ENCODE measurements at regions not wholly inside any gene's neighbourhood (a gene's known extent, or its start where the extent isn't known, plus 50 kb on each side); places are given as distances from the start of the nearest gene placed in this dataset.
"Not testable (repeated sequence)": the region's sequence is repeated elsewhere in the genome, so short reads cannot be mapped to it uniquely, and the experiment has no call there.

GRCh38 chr5:167283691-167284090 is 1007.8 kb upstream of the WWC1 start:
- no peaks in the 10 kb centered on the region for H3K27me3 Mint-ChIP-seq (ENCODE audit: low read depth)
- no peak for ATAC-seq
- CTCF ChIA-PET, result no interaction called here
- no peaks in the 10 kb centered on the region for H3K36me3 Mint-ChIP-seq (ENCODE audit: low read depth)
- no peak overlapping the region for H3K4me3 Mint-ChIP-seq
- H3K27ac Mint-ChIP-seq, result no peak overlapping the region
- H3K9me3 Mint-ChIP-seq (ENCODE audit: insufficient read depth), result no peaks in the 10 kb centered on the region
- no peak for DNase-seq
- POLR2A ChIA-PET, result no interaction called here
- no peaks in the 10 kb centered on the region for H3K4me1 Mint-ChIP-seq (ENCODE audit: low read depth)

DNA sequence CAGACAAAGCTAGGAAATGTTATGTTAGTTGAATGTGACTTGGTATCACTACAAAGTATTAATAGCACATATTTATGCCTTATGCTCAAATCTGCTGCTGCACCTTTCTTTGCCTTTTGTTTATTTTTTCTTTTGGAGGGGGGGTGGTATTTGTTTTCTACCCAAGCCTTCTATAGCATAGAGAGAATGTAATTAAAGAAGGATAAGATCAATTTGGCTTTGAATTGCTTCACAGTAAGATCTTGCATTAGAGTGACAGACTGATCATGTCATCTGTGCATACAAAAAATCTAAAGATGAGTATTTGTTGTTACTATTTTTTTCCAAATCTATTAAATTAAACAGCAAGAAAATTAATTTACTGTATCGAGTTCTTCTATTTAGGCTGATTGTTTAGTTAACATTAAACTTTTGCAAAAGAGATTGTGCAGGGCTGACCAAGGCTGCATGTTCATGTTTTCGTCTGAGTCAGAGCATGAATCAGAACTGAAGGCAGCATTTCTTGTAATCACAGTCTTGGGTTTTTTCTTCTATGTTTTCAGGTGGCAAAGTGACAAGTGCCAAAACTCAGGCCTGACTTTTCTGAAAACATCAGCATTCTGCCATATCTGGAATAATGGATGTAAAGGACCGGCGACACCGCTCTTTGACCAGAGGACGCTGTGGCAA is 1007.1 kb upstream of the WWC1 start:
- H3K4me3 Mint-ChIP-seq, result no peak overlapping the region
- no peaks in the 10 kb centered on the region for H3K9me3 Mint-ChIP-seq (ENCODE audit: insufficient read depth)
- no peak overlapping the region for H3K27ac Mint-ChIP-seq
- H3K36me3 Mint-ChIP-seq (ENCODE audit: low read depth), result no peaks in the 10 kb centered on the region
- ATAC-seq (no peak), DNase-seq (no peak)
- H3K27me3 Mint-ChIP-seq (ENCODE audit: low read depth), result no peaks in the 10 kb centered on the region
- H3K4me1 Mint-ChIP-seq (ENCODE audit: low read depth), result no peaks in the 10 kb centered on the region
- ChIA-PET CTCF (no interaction called here), POLR2A (no interaction called here)

DNA sequence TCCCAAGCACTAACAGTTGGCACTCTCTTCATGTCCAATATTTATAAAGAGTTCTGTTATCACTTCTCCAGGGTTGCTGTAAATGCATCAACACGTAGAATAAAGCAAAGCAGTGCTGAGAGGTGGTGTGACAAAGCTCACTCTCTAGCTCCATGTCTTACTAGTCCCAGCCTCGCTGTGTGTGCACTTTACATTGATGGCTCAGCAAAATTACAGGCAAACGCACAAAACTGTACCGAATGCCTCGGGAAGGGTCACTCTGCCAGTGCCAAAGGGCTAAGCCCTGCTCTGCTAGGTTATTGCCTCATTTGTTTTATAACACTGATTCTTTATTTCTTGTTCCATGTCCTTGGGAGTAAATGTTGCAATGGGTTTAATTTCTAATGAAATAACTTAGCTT is 1005.9 kb upstream of the WWC1 start:
- ATAC-seq, result no peak
- POLR2A ChIA-PET, result no interaction called here
- no peak for DNase-seq
- no peaks in the 10 kb centered on the region for H3K4me1 Mint-ChIP-seq (ENCODE audit: low read depth)
- H3K9me3 Mint-ChIP-seq (ENCODE audit: insufficient read depth), result no peaks in the 10 kb centered on the region
- no peak overlapping the region for H3K27ac Mint-ChIP-seq
- CTCF ChIA-PET, result no interaction called here
- no peaks in the 10 kb centered on the region for H3K27me3 Mint-ChIP-seq (ENCODE audit: low read depth)
- H3K36me3 Mint-ChIP-seq (ENCODE audit: low read depth), result no peaks in the 10 kb centered on the region
- H3K4me3 Mint-ChIP-seq, result no peak overlapping the region

DNA sequence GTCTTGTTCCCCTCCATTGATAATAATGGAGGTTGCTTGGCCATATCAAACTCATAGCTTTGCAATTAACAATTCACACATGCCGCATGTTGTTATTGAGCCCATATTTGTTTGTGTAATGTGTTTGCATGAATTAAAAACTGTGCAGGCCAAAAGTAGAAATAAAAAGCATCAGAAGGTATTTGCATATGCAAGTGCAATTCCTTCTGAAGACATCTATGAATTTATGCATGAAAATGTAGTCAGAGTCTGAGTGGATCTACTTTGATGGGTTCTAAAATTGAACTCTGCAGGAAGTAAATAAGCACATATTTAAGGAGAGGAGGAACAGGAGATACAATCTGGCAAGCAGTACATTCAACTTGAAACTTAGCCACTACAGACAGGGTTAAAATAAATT is 1004.6 kb upstream of the WWC1 start:
- ChIA-PET POLR2A (no interaction called here), CTCF (no interaction called here)
- Mint-ChIP-seq H3K27ac (no peak overlapping the region), H3K4me3 (no peak overlapping the region), H3K9me3 (ENCODE audit: insufficient read depth) (no peaks in the 10 kb centered on the region), H3K36me3 (ENCODE audit: low read depth) (no peaks in the 10 kb centered on the region), H3K27me3 (ENCODE audit: low read depth) (no peaks in the 10 kb centered on the region), H3K4me1 (ENCODE audit: low read depth) (no peaks in the 10 kb centered on the region)
- ATAC-seq (no peak), DNase-seq (no peak)

- H3K27me3 Mint-ChIP-seq (ENCODE audit: low read depth), result no peaks in the 10 kb centered on the region
- POLR2A ChIA-PET, result no interaction called here
- DNase-seq, result no peak
Observed at GRCh38 chr5:167290478-167290877, 1001.0 kb upstream of the WWC1 start.

DNA sequence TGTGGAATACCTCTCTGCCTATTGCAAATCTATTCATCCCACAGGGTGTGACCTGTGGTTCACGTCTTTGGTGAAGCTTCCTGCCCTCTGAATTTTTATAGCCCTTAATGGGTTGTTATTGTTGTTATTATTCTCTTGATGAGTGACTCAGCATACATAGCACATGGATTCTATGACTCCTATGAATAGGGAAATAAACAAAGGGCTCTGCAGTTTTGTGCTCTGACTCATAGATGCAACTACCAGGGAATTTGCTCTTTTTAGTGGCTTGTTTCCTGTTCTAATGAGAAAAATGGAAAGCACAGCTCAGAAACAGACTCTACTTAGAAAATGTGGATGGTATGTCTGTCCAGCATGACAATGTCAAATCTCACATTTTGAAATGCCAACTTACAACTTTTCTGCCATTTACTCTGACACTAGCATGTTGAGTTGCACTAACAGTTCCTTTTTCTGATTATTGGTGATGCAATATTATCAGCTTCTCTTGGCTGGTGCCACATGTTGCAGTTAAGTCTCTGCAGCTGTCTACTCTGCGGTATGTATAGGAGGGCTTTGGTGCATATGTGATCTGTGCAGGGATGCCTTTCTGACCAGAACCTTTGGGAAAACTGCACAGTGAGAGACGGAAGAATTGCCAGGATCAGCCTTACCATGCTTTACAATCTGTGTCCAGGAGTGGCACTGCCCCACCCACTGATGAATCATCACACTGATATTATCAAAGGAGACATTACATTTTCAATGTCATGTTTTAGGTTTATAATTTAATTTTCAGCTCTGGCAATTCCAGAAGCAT is 996.4 kb upstream of the WWC1 start:
- H3K9me3 Mint-ChIP-seq (ENCODE audit: insufficient read depth), result no peaks in the 10 kb centered on the region
- H3K27ac Mint-ChIP-seq, result no peak overlapping the region
- no peak overlapping the region for H3K4me3 Mint-ChIP-seq
- no peak for ATAC-seq
- H3K36me3 Mint-ChIP-seq (ENCODE audit: low read depth), result no peaks in the 10 kb centered on the region
- DNase-seq, result no peak
- no peaks in the 10 kb centered on the region for H3K4me1 Mint-ChIP-seq (ENCODE audit: low read depth)
- CTCF ChIA-PET, result no interaction called here
- POLR2A ChIA-PET, result no interaction called here
- H3K27me3 Mint-ChIP-seq (ENCODE audit: low read depth), result no peaks in the 10 kb centered on the region

More at GRCh38 chr5:167290478-167290877, 1001.0 kb upstream of the WWC1 start:
- Mint-ChIP-seq H3K27ac (no peak overlapping the region), H3K4me1 (ENCODE audit: low read depth) (no peaks in the 10 kb centered on the region), H3K36me3 (ENCODE audit: low read depth) (no peaks in the 10 kb centered on the region), H3K9me3 (ENCODE audit: insufficient read depth) (no peaks in the 10 kb centered on the region), H3K4me3 (no peak overlapping the region)
- no peak for ATAC-seq
- CTCF ChIA-PET, result no interaction called here

DNA sequence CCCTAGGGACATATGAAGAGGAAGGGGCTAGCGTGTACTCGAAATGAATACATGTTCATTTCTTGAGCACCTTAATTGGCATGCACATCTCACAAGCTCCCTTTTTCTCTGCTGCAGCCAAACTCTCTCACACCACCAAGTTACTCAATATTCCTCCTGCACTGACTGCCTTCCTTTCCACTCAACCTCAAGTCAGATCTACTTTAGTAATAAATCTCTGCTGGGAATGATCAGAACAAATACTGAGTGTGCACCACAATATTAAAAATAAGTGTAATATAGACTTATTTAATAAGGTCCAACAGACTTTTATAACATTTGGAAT is 995.8 kb upstream of the WWC1 start:
- no peak overlapping the region for H3K4me3 Mint-ChIP-seq
- H3K9me3 Mint-ChIP-seq (ENCODE audit: insufficient read depth), result no peaks in the 10 kb centered on the region
- no peak for DNase-seq
- no peak for ATAC-seq
- H3K4me1 Mint-ChIP-seq (ENCODE audit: low read depth), result no peaks in the 10 kb centered on the region
- CTCF ChIA-PET, result no interaction called here
- H3K27me3 Mint-ChIP-seq (ENCODE audit: low read depth), result no peaks in the 10 kb centered on the region
- no peak overlapping the region for H3K27ac Mint-ChIP-seq
- H3K36me3 Mint-ChIP-seq (ENCODE audit: low read depth), result no peaks in the 10 kb centered on the region
- POLR2A ChIA-PET, result no interaction called here

GRCh38 chr5:167296066-167296465 is 995.4 kb upstream of the WWC1 start:
- Mint-ChIP-seq H3K4me3 (no peak overlapping the region), H3K27ac (no peak overlapping the region), H3K36me3 (ENCODE audit: low read depth) (no peaks in the 10 kb centered on the region), H3K9me3 (ENCODE audit: insufficient read depth) (no peaks in the 10 kb centered on the region), H3K4me1 (ENCODE audit: low read depth) (no peaks in the 10 kb centered on the region), H3K27me3 (ENCODE audit: low read depth) (no peaks in the 10 kb centered on the region)
- CTCF ChIA-PET, result no interaction called here
- POLR2A ChIA-PET, result no interaction called here
- no peak for DNase-seq
- no peak for ATAC-seq

DNA sequence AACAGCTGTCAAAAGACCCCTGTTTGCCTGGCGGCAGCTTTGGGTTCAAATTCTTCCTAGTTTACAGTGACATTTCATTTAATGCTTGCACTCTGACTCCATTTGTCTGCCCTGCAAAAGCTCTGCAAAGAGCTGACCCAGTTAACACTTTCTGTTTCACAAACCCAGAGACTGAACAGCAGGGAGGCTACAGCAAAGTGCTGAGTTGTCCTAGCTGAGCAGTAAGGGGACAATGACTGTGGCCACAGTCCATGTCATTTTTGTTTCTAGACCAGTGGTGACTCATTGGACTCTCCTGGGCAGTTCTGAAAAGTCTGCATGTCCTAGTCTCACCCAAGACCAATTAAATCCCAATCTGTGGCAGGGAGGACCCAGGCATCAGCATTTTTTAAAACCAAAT is 994.8 kb upstream of the WWC1 start:
- POLR2A ChIA-PET, result no interaction called here
- no peak overlapping the region for H3K27ac Mint-ChIP-seq

GRCh38 chr5:167299861-167300260 is 991.6 kb upstream of the WWC1 start:
- H3K36me3 Mint-ChIP-seq (ENCODE audit: low read depth); CTCF ChIA-PET; H3K4me1 Mint-ChIP-seq (ENCODE audit: low read depth); H3K27me3 Mint-ChIP-seq (ENCODE audit: low read depth); DNase-seq; H3K27ac Mint-ChIP-seq; H3K9me3 Mint-ChIP-seq (ENCODE audit: insufficient read depth); POLR2A ChIA-PET; H3K4me3 Mint-ChIP-seq; ATAC-seq: not testable (repeated sequence)

More for the DNA sequence above, 994.8 kb upstream of the WWC1 start:
- Mint-ChIP-seq H3K9me3 (ENCODE audit: insufficient read depth) (no peaks in the 10 kb centered on the region), H3K4me1 (ENCODE audit: low read depth) (no peaks in the 10 kb centered on the region), H3K4me3 (no peak overlapping the region), H3K27me3 (ENCODE audit: low read depth) (no peaks in the 10 kb centered on the region), H3K36me3 (ENCODE audit: low read depth) (no peaks in the 10 kb centered on the region)
- CTCF ChIA-PET, result no interaction called here
- ATAC-seq (no peak), DNase-seq (no peak)

- ATAC-seq (no peak), DNase-seq (no peak)
- no peaks in the 10 kb centered on the region for H3K4me1 Mint-ChIP-seq (ENCODE audit: low read depth)
- H3K9me3 Mint-ChIP-seq (ENCODE audit: insufficient read depth), result no peaks in the 10 kb centered on the region
- H3K36me3 Mint-ChIP-seq (ENCODE audit: low read depth), result no peaks in the 10 kb centered on the region
- ChIA-PET CTCF (no interaction called here), POLR2A (no interaction called here)
- H3K4me3 Mint-ChIP-seq, result no peak overlapping the region
- H3K27me3 Mint-ChIP-seq (ENCODE audit: low read depth), result no peaks in the 10 kb centered on the region
- H3K27ac Mint-ChIP-seq, result no peak overlapping the region
Observed at GRCh38 chr5:167303582-167303981, 987.9 kb upstream of the WWC1 start.

DNA sequence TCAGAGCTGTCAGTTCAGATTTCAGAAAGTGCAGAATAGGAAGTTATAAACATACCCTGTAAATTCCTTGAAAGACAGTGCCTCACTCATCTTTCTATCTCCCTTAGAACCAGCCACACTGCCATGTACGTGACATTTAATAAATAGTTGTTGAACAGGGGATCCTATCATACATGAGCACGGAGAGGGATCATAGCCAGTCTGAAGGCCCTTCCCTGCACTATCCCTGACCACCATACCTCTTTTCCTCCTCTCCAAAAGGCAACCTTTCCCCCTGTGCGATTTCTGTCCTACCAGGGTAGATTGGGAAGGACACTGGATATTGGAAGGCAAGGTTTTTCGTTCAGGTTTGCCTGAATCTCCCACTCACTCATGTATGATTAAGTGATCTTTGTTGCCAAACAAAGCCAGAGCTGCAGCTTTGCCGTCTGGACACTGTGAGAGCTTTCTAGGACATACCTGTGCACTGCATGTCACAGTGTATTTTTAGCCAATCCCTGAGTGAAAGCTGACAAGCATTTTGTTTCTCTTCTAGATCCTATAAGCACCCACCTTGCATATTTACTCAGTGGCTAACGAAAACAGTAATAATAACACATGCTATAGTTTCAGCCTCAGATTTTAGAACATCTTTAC is 986.5 kb upstream of the WWC1 start:
- CTCF ChIA-PET, result no interaction called here
- Mint-ChIP-seq H3K36me3 (ENCODE audit: low read depth) (no peaks in the 10 kb centered on the region), H3K4me1 (ENCODE audit: low read depth) (no peaks in the 10 kb centered on the region), H3K27me3 (ENCODE audit: low read depth) (no peaks in the 10 kb centered on the region), H3K9me3 (ENCODE audit: insufficient read depth) (no peaks in the 10 kb centered on the region), H3K4me3 (no peak overlapping the region), H3K27ac (no peak overlapping the region)
- ATAC-seq, result no peak
- no peak for DNase-seq
- POLR2A ChIA-PET, result no interaction called here

All from activated CD8-positive, alpha-beta T cell treated with anti-CD3 and anti-CD28 coated beads, Interleukin-2, amount 10 ng/mL, durations not matched to agents 7 days and 5 days (primary cell).